ENCODE measurements at regions not wholly inside any gene's neighbourhood (a gene's known extent, or its start where the extent isn't known, plus 50 kb on each side); places are given as distances from the start of the nearest gene placed in this dataset.
A peak's percentile ranks its signal among the peaks of the same experiment; 100 is the strongest.
"Not testable (repeated sequence)": the region's sequence is repeated elsewhere in the genome, so short reads cannot be mapped to it uniquely, and the experiment has no call there.

DNA sequence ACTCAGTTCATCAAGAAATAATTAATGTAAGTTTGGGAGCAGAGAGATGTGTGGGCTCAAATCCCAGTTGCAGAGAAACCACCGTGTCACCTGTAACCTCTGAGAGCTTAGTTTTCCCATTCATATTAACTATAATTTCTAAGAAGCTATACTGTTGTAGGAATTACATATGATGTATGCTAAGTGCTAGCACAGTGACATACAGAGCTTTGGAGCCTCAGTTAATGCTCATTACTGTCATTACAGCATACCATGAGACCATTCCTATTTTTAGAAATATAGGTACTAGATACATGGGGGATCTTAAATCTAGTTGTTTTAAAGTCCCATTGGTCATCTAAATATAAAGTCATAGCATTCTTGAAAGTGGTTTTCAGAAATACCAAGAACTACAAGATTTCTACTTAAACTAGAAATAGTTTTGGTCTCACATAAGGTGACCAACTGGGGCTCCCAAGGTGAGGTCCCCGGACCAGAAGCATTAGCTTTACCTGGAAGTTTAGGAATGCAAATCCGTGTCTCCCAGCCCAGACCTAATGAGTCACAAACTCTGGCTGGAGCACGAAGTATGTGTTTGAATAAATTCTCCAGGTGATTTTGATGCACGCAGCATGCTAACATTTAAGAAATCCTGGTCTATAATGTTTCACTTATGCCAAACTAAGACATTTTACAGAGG, 144.6 kb downstream of the LACC1 start:
- DNase-seq = no peak

DNA sequence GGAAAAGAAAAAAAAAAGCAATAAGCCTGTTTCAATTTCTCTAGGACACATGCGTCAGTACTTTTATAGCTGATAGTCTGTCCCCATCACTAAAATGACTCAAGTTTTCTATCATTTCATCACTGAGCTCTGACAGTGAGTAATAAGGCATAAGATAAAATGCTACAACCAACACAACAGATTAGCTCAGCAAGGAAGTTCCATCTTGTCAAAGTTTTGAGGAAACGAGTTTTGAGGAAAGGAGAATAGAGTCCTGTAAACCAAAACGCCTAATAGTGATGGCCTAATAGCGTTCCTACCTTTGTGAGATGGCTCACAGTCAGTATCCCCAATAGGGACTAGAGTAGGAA, 145.1 kb downstream of the LACC1 start:
- no peak for DNase-seq

DNA sequence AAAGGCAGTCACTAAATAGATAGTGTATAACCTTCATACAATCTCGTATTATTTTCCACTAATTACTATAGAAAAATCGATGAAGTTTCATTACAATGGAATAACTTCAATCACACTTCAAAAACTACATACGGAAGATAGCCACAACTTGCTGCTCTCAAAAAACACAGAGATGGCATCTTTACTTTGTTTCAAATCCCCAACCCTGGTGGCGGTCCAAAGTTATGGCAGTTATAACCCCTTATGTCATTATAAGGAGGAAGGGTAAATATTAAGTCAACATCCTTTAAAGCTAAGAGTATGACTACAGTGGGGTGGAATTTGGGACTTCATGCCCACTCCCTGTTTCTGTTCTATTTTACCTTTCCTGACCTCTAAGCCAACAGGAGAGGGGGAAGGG, 146.5 kb downstream of the LACC1 start:
- no peak for DNase-seq

DNA sequence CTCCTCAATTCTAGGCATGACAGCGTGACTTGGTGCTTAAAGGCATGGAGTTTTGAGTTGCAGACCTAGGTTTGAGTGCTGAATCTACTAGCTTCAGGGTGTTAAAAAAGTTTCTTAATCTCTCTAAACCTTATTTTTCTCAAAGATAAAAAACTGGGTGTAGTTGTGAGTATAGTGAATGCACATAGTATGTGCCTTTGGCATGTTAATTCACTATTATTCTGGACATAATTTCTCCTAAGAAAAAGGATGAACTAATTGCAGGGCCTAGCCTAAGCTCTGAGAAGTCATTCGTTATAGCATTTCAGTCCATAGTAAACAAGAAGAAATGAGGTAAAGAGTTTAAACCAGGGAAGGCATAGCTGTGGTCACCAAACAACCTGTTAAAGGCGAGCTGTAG, 149.0 kb downstream of the LACC1 start:
- no peak for DNase-seq

DNA sequence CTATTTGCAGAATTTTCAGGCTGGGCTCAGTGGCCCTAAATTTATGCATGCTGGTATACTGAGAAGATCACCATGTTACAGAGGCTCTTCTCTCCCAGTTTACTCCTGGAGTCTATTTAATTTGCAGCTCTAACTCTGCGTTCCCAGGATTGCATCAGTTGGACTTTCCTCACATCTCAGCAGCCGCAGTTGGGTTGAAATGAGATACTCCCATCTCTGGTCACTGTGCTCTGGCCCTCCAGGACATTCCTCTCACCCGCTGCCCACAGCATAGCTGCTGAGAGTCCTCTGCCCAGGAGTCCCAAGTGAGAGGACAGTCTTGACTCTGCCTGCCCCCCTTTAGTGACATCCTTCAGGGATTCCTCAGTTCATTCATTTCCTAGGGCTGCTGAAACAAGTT, 150.9 kb downstream of the LACC1 start:
- DNase-seq = no peak

DNA sequence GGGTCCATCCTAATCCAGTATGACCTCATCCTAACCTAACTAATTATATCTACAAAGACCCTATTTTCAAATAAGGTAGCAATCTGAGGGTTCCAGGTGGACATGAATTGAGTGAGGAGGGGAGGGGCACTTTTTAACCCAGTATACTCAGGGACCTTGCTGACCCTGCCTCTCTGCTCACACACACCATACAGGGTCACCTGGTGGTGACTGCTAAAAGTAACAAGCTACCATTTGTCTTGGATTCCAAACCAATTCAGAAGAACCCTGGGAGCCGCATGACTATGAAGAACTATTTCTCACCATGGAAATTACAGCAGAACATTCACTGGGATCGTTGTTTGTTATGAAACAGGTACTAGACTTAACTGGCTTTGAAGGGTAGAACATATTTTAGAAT, 151.9 kb downstream of the LACC1 start:
- no peak for DNase-seq

DNA sequence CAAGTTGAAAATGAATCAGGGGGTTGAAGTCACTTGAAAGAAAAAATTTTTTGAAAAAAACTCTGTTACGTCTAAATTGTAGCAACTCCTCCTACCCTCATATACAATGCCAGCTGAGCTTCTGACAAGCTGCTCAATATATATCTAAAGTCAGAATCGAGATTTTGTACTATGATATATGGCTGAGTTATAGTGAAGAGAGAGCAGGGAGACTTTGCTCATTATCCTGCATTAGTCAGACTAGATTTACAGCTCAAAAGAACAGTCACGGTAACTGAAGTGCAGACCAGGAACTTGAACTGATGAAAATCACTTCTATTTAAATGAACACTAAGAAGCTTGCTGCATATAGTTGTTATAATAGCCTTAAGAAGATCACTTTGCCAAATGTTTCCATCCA, 153.1 kb downstream of the LACC1 start:
- no peak for DNase-seq

DNA sequence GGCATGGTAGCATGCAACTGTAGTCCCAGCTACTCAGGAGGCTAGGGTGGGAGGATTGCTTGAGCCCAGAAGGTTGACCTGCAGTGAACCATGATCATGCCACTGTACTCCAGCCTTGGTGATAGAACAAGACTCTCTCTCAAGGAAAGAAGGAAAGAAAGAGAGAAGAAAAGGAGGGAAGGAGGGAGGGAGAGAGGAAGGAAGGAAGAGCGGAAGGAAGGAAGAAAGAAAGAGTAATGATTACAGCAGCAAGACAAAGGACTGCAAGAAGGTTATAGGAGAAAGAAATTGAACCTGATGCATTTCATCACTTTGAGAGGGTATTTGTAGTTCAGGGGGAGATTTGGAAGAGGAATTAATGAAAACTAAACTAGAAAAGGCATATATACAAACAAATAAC, 155.7 kb downstream of the LACC1 start:
- DNase-seq = no peak

DNA sequence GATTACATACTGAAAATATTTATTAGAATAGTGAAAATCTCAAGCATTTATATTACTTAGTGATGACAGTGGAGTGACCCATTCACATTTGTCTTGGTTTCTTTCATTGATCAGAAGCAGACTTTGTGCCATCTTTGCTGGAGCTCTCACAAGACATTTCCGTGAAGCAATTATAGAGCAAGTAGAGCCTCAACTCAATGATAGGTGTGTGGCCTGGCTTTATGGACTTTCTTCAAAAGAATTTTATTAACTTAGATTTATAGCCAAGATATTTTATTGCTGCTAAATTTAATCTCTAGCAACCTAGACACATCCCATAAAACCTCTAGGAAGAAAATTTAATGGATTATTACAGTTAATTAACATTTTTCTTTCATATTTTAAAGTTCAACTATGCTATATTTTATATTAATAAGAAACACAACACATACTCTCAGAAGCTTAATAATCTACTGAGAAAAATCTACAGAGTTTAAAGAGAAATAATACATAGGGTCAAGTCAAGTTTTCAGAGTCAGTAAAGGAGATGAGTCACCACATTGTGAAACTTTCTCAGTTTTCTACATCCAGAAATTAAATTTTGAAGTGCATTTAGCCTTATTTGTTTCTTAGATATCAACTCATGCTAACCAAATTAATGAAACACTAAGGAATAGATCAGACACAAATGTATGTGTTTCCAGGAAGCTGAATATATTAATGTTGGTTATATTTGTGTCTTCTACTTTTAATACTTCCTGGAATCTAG, 160.5 kb downstream of the LACC1 start:
- no peak for DNase-seq

DNA sequence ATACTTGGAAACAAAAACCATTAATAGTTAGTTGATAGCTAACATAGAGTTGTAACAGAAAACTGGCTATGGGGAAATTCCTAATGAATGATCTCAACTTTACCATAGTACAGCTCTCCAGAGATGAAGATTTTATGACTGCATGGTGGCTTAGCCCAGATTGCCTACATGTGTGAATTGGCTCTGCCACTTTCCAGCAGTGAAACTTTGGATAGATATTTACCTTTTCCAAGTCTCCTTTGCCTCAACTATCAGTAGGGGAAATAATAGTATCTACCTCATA, 161.1 kb downstream of the LACC1 start:
- DNase-seq = no peak

DNA sequence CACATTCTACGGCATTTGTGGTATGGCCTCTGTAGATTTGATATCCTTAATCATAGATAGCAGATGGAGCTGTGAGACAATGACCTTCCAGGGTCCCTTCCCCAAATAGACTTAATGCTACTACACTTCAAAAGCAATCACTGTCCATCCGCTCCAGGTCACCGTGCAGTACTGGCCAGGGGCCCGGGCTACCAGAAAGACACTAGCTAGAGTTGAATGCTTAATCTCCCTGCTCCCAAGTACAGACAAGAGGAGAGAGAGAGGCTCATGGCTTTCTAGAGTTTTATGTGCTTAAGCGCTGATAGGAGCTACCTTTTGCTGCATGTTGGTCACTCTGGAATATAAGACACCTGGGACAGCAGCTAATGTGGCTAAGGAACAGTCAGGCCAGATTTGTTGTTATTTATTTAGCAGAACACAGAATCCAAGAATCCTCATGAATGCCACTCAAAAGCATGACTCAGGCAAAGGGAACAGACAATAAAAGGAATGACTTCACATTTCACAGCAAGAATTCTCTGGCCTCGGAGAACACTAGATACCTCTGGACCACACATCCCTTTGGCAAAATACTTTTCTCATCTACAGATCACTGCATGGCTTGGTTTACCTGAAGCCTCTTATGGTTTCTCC, 165.0 kb downstream of the LACC1 start:
- DNase-seq = no peak

DNA sequence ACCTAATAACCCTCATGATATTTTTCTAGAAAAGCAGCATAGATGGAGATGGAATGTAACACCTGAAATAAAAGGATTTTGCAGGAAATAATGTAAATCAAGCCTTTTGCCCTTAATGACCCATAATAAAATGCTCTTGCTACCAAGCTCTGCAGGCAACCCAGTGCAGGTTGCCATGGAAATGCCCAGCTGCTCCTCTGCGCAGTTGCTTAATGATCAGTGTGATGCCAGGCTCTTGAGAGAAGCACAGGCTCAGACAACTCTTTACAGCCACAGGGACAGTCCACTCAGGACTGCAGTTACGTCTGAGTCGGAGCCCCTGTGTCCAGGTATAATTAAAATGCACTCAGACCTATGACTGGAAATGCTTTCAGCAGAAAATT, 165.5 kb downstream of the LACC1 start:
- DNase-seq = no peak

DNA sequence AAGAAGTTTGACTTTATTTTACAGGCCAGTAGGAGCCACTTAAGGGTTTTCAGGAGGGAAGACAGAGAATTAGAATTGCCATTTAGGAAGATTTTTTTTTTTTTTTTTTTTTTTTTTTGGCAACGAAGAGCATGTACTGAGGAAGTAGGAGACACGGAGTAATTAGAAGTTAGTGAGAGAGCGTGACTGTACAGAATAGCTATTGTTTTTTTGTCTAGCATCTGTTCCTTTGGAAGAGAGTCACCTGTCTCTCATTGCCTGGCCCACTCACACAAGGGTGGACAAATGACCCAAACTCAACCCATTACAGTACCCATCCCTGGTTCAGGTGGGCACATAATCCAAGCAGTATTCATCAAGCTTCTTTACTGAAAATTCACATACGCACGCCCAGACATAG, 166.7 kb downstream of the LACC1 start:
- no peak for DNase-seq

DNA sequence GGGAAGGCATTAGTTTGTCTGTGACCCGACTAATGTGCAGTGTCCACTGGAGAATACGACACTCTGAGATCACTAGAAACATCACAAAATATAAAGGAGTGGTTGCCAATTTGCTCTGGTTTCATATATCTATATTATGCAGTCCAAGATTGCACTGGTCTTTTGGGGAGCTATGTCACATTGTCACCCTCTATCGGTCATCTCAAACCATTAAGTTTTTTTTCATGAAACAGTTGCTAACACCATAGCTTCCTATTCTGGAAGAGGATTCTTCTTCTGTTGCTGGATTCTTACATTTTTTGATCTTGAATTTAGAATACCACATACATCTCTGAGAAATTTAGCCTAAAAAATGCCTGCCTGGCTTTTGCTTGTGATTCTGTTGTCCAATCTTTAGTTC, 168.6 kb downstream of the LACC1 start:
- DNase-seq = no peak

DNA sequence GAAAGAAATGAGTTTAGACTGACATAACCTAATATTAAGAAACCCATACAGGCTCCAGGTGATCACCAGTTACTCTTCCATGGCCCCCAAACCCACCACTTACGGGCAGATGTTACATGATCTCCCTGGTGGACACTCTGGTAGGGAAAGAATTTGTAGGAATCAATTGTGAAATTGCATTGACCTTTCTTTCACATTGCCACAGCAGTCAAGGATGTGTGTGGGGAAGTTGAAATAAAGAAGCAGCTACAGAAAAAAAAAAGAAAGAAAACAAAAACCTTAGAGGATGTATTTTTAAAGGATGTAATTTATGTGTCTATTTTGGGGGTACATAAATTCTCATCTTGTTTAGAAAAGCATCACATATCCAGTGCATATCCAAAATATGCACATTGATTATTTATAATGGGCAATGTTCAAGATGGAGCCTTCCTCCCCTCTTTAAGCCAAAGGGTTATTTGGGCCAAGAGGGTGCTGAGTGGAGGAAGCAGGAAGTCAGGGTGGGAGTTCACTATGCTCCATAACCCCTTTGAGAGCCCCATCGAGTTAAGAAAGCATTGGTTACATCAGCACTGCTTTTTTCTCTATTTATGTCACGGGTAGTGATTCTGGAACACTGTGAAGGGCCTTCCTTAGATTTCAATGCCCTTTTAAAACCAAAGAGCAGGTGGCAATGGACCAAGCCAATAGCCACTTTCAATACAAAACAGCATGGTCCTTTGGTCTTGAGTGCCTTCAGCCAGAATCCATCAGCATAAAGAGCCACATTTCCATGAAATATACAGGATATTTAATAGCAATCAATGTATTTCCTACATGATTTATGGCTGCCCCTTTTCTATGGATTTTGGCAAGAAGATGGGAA, 169.6 kb downstream of the LACC1 start:
- no peak for DNase-seq

DNA sequence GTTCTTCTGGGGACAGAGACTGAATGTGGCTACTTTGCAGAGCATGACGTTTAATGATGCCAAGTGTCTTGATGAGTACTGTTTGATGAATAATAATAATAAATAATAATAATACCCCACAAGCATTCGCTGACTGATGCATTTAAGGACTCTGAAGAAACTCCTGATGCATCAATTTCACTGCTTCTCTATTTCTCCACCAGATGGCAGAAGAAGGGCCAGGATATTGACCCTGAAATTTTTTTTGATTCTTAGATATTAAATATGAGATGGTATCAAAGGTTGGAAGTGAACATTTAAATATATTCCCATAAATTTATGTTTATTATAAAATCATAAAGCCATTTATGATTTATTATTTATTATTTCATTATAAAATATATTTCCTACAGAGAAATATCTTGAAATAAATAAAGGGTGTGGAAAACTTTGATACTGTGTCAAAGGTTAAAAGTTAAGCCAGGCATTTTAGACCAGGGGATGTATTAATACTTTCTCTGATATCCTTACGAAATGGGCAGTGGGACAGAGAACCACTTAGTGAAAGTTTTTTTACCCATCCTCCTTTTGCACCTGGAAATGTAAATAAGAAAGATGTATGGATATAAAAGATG, 170.9 kb downstream of the LACC1 start:
- DNase-seq = peak; percentile 17

DNA sequence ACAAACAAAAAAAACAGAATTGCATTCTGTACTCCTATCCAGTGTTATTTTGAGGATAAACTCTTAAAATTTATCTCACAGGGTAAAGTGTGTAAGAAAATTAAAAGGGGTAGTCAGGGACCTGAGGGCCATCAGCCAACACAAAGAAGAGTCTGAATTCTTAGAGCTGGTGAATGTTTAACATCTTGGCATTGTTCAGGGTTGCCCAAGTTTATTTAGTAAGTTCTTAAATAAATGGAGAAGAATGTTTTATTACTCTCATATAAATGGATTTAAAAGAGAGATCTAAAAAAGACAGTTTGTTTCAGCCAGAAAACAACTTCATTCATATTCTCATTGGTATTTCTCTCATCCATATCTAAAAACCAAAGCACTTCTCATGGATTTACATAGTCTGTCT, 171.7 kb downstream of the LACC1 start:
- DNase-seq = no peak

DNA sequence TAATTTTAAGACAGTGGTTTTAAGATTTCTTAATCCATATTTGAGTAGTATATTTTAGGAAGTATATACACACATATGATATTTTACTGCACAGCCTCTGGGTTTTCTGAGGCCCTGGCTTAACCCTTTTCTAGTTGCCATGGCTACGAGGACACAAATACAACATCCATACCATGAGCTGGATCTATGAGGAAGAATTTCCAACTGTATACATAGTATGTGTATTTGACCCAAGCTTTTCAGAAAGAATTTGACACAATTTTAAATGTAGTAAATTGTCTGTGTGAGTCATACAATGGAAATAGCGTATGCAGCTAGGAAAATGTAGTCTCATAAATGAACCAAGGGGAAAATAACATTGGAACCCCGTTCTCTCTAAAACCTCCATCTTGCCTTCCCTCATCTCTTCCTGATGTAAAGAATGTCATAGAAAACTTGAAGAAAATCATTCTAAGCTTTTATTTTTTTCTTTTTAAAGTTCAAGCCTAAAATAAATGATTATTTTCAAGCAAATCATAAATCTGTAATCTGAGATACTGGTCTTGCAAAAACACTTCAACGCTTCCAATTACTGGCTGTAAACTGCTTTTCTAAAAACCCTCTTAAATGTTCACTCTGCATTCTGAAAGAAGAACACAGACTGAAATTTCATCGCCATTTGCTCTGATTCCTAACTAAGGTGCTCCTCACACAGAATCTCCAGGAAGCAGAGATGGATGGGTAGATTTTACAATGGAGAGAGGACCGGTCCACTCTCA, 172.4 kb downstream of the LACC1 start:
- no peak for DNase-seq

DNA sequence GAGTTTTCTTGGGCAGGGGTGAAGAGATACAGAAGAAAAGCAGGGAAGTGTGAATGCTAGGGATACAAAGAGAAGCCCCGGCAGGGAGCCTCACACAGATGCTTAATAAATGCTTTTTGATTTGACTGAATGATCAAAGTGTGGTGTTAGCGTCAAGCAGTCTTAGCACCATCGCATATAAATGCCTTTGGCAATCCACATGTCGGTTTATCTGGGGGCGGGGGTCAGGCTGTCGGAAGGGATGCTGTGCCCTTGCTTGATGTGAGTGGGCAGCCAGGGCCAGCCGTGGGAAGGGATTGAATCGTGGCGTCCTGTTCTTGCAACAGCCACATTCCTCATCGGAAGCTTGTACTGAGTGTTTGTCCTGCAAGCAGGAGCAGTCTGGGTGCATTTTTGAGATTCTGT, 173.1 kb downstream of the LACC1 start:
- DNase-seq = no peak

DNA sequence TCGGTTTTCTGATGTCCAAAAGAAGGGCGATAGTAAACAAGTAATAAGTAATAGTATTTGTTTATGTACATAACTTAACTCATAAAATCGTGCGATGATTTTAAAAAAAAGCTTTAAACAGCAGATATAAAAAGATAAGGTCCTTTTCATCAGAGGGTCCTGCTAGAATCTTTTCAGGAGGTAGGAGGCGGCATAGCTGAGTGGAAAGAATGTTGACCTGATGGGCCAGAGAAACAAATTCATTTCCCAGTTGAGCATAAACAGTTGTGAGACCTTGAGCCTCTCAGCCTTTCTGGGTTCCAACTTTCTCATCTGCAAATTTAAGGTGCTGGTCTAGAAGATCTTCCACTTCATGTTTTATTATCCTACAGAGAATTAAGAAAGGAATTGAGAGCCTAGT, 173.5 kb downstream of the LACC1 start:
- no peak for DNase-seq

DNA sequence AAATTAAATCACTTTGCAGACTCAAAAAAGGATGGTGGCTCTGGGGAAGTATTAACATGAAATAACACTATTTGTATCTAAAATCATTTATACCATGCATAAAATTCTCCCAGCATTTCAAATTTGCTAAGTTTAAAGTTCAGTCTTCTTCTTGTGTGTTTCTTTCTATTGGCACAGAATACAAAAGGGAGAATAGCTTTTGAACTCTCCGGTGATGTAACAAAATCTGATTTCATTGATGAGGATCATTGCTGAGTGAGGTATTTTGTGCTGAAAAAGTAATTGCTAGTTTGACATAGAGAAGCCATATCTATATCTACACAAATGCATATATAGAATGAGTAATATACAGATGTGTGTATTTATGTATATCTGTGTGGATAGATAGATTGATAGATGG, 174.8 kb downstream of the LACC1 start:
- no peak for DNase-seq

DNA sequence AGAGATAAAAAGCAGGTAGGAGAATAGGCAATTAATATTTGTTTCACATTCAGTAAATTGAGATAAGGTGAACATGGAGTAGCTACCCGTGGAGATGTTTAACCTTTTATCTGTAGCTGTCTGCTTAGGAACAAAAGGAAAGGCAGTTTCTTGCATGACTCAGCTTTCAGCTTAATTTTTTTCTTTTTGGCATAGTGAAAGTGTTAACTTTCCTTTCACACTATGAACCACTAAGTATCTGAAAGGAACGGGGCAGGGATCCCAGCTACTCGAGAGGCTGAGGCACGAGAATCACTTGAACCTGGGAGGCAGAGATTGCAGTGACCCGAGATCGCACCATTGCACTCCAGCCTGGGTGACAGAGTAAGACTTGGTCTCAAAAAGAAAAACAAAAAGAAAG, 176.0 kb downstream of the LACC1 start:
- DNase-seq = not testable (repeated sequence)

DNA sequence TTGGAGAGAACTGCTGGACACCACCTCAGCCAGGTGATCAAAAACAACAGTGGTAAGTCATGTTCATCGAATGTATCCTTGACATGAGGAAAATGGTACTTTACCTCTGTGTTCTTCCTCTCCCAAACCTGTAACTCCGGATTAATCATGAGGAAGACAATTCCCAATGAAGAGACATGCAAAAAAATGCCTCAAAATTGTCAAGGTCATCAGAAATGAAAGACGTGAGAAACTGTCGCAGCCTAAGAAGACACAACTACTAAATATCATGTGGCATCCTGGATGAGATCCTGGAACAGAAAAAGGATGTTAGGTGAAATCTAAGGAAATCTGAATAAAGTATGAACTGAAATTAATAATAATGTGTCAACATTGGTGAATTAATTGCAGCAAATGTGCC, 178.4 kb downstream of the LACC1 start:
- DNase-seq = no peak

Data from NCI-H446 treated with DMSO at 0.1 percent for 48 hours (cell line).